Fibroblast of villous mesenchyme (primary cell): ENCODE measurements at regions not wholly inside any gene's neighbourhood (a gene's known extent, or its start where the extent isn't known, plus 50 kb on each side); places are given as distances from the start of the nearest gene placed in this dataset. TPM values are rescaled to one million over a fixed set of nuclear protein-coding genes. Genes with fewer than 3 reads are reported as not detected.

ENCODE experiments used
- DNase-seq: peaks from one replicate; pipeline ENCODE4 v3.0.0-alpha.2; 2010; ENCODE audit warnings: low read depth
- H3K4me3 ChIP-seq: 2 replicates; pipeline ENCODE4 v1.5.1; 2011; ENCODE audit warnings: low read depth, mild to moderate bottlenecking, low read length
- CTCF ChIP-seq: IDR thresholded peaks from 2 replicates; pipeline ENCODE4 v1.5.1; 2012; ENCODE audit warnings: low read depth, mild to moderate bottlenecking, low read length; ENCODE audit not compliant: insufficient read depth
- small RNA-seq: library from RNA; depleted of rRNA; stranded (forward); fragments of <200 nt; gene quantifications from one replicate; pipeline ENCODE3, GENCODE V24; 2012

DNA sequence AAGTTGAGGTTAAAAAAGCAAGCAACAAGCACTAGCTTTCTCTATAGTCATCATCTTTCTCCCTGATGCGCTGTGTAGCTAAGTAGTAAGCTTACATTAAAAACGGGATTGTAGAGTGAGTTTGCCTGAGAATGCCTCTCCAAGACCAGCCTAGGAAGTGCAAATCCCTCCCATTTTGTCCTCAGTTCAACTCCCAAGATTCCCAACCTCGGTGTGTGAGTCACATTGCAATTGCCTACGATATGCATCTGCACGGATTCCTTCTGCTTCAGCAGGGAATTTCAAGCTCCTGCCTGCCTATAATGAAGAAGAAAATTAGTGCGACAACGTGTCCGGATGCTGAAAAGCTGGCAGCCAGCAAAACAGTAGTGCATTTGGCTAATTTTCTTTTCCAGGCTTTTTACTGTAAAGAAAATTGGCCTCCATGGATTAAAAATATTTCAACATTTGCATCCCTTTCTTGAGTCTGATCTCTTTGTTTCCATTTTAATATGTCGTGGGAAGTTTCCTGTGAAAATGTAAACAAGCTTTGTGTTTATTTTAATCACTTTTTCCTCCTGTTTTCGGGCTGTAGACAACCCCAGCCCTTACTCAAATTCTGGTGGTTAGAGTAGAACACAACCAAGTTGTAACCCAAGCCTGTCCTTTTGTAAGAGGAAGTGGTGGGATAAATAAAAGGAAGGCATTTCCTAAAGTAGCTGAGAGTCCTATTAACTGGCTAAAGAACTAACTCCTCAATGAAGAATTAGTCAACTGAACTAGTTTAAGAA, 58.4 kb upstream of the TET2 start:
- no peak for TF ChIP-seq CTCF
- peak; percentile 95 for DNase-seq
- H3K4me3 ChIP-seq: peak overlapping the region; percentile 40

GRCh38 chr4:105092356-105092755, 54.3 kb upstream of the TET2 start:
- H3K4me3 ChIP-seq: no peak overlapping the region
- peak; percentile 68 for DNase-seq
- no peak for TF ChIP-seq CTCF

- no peak for TF ChIP-seq CTCF
- H3K4me3 ChIP-seq: no peak overlapping the region
- no peak for DNase-seq
Measured at GRCh38 chr4:105092768-105093167, 53.9 kb upstream of the TET2 start.

DNA sequence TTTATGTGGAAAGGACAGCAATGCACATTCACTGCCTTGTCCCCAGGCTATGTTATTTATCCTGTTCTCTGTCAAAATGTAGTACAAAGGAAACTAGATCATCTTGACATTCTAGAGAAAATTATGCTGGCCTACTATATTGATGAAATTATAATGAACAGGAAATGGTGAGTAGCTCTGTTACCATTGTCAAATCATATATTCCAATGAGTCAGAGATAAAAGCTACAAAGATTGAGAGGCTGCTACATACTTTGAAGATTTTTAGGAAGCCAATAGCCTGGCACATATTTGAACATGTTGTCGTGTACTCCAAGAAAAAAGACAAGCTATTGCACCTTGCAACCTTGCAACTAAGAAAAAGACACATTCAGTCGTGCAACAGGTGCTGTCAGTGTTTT, 52.7 kb upstream of the TET2 start:
- no peak for DNase-seq
- no peak for TF ChIP-seq CTCF
- no peak overlapping the region for H3K4me3 ChIP-seq

Small RNA genes in the stretch of these regions (small RNA-seq; reads per million reads assigned to genes)
- gene AC096577.2 (not detected), gene RNU6-351P (not detected)
